ENCODE measurements at regions not wholly inside any gene's neighbourhood (a gene's known extent, or its start where the extent isn't known, plus 50 kb on each side); places are given as distances from the start of the nearest gene placed in this dataset.

GRCh38 chr2:2853346-2853745 is 522.3 kb upstream of the MYT1L start (continued):
- TF ChIP-seq ZNF565 (CRISPR knock-in tag; conservative IDR thresholded peaks at IDR 0.05; ENCODE audit: low read depth) (no peak), ZNF8 (CRISPR knock-in tag; IDR thresholded peaks at IDR 0.05) (no peak), SNAI2 (CRISPR knock-in tag; IDR thresholded peaks at IDR 0.05) (no peak), ISL1 (CRISPR knock-in tag; IDR thresholded peaks at IDR 0.05) (no peak), CREB5 (CRISPR knock-in tag; IDR thresholded peaks at IDR 0.05; ENCODE audit: low read depth) (no peak)
- TF ChIP-seq, protein P1, sequence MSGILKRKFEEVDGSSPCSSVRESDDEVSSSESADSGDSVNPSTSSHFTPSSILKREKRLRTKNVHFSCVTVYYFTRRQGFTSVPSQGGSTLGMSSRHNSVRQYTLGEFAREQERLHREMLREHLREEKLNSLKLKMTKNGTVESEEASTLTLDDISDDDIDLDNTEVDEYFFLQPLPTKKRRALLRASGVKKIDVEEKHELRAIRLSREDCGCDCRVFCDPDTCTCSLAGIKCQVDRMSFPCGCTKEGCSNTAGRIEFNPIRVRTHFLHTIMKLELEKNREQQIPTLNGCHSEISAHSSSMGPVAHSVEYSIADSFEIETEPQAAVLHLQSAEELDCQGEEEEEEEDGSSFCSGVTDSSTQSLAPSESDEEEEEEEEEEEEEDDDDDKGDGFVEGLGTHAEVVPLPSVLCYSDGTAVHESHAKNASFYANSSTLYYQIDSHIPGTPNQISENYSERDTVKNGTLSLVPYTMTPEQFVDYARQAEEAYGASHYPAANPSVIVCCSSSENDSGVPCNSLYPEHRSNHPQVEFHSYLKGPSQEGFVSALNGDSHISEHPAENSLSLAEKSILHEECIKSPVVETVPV (CRISPR knock-in tag; IDR thresholded peaks at IDR 0.05): no peak

DNA sequence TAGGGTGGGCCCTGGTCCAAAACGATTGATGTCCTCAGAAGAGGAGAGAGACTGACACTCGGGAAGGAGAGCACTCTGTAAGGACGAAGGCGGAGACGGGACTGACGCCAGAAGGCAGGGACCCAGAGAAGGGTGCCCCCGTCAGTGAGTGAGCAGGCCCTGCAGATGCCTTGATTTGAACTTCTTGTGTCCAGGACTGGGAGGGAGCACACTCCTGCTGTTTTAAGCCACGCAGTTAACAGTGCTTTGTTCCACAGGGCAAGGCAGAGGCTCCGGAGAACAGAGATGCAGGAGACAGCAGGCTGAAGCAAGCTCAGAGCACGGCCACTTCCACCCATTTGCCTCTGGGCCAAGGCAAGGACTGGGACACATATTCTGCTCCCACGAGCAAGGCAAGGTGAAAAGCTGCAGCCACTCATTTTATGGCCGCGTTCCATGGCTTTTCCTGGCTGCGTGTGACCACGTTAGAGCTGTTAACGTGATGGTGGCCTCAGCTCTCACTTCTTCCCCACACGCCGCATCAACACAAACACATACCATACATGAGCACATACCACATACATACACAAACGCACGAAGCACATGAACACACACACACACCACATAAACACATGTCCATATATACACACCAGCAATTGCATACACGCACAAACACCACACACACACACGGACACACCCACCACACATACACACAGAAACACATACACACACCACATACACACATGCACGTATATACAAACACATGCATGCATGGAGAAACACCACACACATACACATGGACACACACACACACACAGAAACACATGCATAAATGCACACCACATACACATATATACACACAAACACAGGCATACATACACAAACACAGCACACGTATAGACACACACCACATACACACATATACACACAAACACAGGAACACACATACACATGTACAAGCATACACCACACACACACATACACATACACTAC is 521.0 kb upstream of the MYT1L start:
- ATAC-seq: no peak

More for the DNA sequence above, 521.0 kb upstream of the MYT1L start:
- TF ChIP-seq ZC3H10 (CRISPR knock-in tag; IDR thresholded peaks at IDR 0.05) (no peak), TCF4 (CRISPR knock-in tag; IDR thresholded peaks at IDR 0.05; ENCODE audit: borderline replicate concordance) (no peak), ZFP3 (CRISPR knock-in tag; IDR thresholded peaks at IDR 0.05) (no peak), CREB5 (CRISPR knock-in tag; IDR thresholded peaks at IDR 0.05; ENCODE audit: low read depth) (no peak), ESRRG (CRISPR knock-in tag; IDR thresholded peaks at IDR 0.05) (no peak), PATZ1 (CRISPR knock-in tag; IDR thresholded peaks at IDR 0.05; ENCODE audit: borderline replicate concordance) (no peak), PPARA (CRISPR knock-in tag; IDR thresholded peaks at IDR 0.05; ENCODE audit: borderline replicate concordance) (no peak), RARB (CRISPR knock-in tag; IDR thresholded peaks at IDR 0.05) (no peak), TOX (CRISPR knock-in tag; IDR thresholded peaks at IDR 0.05; ENCODE audit: borderline replicate concordance) (no peak), ZNF8 (CRISPR knock-in tag; IDR thresholded peaks at IDR 0.05) (no peak), ZNF70 (CRISPR knock-in tag; IDR thresholded peaks at IDR 0.05) (no peak), ARNTL (CRISPR knock-in tag; IDR thresholded peaks at IDR 0.05; ENCODE audit: borderline replicate concordance, low read depth) (no peak), OSR1 (CRISPR knock-in tag; IDR thresholded peaks at IDR 0.05) (no peak), ZFP30 (CRISPR knock-in tag; IDR thresholded peaks at IDR 0.05) (no peak), GLIS3 (CRISPR knock-in tag; IDR thresholded peaks at IDR 0.05) (no peak), BACH2 (CRISPR knock-in tag; IDR thresholded peaks at IDR 0.05; ENCODE audit: borderline replicate concordance) (no peak)
- TF ChIP-seq, protein P1 (CRISPR knock-in tag; IDR thresholded peaks at IDR 0.05): no peak
- TF ChIP-seq, protein P2, sequence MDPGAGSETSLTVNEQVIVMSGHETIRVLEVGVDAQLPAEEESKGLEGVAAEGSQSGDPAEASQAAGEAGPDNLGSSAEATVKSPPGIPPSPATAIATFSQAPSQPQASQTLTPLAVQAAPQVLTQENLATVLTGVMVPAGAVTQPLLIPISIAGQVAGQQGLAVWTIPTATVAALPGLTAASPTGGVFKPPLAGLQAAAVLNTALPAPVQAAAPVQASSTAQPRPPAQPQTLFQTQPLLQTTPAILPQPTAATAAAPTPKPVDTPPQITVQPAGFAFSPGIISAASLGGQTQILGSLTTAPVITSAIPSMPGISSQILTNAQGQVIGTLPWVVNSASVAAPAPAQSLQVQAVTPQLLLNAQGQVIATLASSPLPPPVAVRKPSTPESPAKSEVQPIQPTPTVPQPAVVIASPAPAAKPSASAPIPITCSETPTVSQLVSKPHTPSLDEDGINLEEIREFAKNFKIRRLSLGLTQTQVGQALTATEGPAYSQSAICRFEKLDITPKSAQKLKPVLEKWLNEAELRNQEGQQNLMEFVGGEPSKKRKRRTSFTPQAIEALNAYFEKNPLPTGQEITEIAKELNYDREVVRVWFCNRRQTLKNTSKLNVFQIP (CRISPR knock-in tag; IDR thresholded peaks at IDR 0.05; ENCODE audit: borderline replicate concordance, low read depth): no peak

Data from SK-N-SH treated with all-trans-retinoic acid at 6 μM for 48 hours (cell line).